ENCODE measurements at regions not wholly inside any gene's neighbourhood (a gene's known extent, or its start where the extent isn't known, plus 50 kb on each side); places are given as distances from the start of the nearest gene placed in this dataset.

GRCh38 chr2:128618642-128619041, 300.0 kb upstream of the HS6ST1 start:
- Histone ChIP-seq H3K4me3 (no peak overlapping the region), H3K27ac (no peak overlapping the region), H3K9me3 (no peaks in the 10 kb centered on the region), H3K36me3 (ENCODE audit: insufficient read depth in 1 of 2, low read depth in 1 of 2) (no peaks in the 10 kb centered on the region), H3K4me1 (no peaks in the 10 kb centered on the region), H3K27me3 (ENCODE audit: insufficient read depth in 3 of 3, low read length in 2 of 3) (no peaks in the 10 kb centered on the region)
- TF ChIP-seq, protein P1, sequence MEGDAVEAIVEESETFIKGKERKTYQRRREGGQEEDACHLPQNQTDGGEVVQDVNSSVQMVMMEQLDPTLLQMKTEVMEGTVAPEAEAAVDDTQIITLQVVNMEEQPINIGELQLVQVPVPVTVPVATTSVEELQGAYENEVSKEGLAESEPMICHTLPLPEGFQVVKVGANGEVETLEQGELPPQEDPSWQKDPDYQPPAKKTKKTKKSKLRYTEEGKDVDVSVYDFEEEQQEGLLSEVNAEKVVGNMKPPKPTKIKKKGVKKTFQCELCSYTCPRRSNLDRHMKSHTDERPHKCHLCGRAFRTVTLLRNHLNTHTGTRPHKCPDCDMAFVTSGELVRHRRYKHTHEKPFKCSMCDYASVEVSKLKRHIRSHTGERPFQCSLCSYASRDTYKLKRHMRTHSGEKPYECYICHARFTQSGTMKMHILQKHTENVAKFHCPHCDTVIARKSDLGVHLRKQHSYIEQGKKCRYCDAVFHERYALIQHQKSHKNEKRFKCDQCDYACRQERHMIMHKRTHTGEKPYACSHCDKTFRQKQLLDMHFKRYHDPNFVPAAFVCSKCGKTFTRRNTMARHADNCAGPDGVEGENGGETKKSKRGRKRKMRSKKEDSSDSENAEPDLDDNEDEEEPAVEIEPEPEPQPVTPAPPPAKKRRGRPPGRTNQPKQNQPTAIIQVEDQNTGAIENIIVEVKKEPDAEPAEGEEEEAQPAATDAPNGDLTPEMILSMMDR (IDR thresholded peaks at IDR 0.05), result no peak
- ATAC-seq (no peak), DNase-seq (peak in 1 of 2 donors; percentile 24)
- 89 to 95% (median 90%) methylated on average over 2 of the region's 2 CpGs for WGBS, 3 donors
- intact Hi-C loops (cut with DNase I), result no loop called here

GRCh38 chr2:128619471-128620325, 301.0 kb upstream of the HS6ST1 start:
- ATAC-seq (no peak), DNase-seq (peak in 1 of 2 donors; percentile 43)
- no peak overlapping the region for H3K27ac ChIP-seq
- no peaks in the 10 kb centered on the region for H3K9me3 ChIP-seq
- no peak overlapping the region for H3K4me3 ChIP-seq
- WGBS, 3 donors, result 94 to 95% (median 94%) methylated on average over 16 to 18 of the region's 18 CpGs
- no peaks in the 10 kb centered on the region for H3K36me3 ChIP-seq (ENCODE audit: insufficient read depth in 1 of 2, low read depth in 1 of 2)
- intact Hi-C loops (cut with DNase I), result no loop called here
- H3K4me1 ChIP-seq, result no peaks in the 10 kb centered on the region
- TF ChIP-seq, protein P1 (IDR thresholded peaks at IDR 0.05), result no peak
- H3K27me3 ChIP-seq (ENCODE audit: insufficient read depth in 3 of 3, low read length in 2 of 3), result no peaks in the 10 kb centered on the region

DNA sequence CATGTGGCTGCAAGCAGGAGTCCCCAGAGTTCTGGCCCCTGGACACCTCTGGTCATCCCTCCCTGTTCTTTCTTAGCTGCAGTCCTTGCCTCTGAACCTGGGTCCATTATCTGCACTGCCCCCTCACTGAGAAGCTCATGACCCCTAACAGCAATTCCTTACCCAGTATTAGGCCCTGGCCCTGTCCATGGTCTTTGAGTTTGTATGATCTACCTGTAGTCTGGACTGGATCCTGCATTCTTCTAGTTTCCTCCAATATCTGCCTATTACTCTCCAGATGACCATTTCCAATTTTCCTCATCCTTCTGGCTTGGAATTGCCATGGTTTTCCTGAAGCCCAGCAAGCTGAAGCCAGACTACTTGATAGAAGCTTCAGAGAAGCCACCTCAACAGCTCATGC, 302.4 kb upstream of the HS6ST1 start:
- TF ChIP-seq, protein P1 (IDR thresholded peaks at IDR 0.05), result no peak
- DNase-seq (no peak), ATAC-seq (no peak)
- no peaks in the 10 kb centered on the region for H3K36me3 ChIP-seq (ENCODE audit: insufficient read depth in 1 of 2, low read depth in 1 of 2)
- H3K27ac ChIP-seq, result no peak overlapping the region
- H3K4me3 ChIP-seq, result no peak overlapping the region
- H3K27me3 ChIP-seq (ENCODE audit: insufficient read depth in 3 of 3, low read length in 2 of 3), result peaks cover 0 to 4% (median 0%) of the 10 kb centered on the region in 3 donors
- intact Hi-C loops (cut with DNase I), result no loop called here
- no peaks in the 10 kb centered on the region for H3K4me1 ChIP-seq
- H3K9me3 ChIP-seq, result no peaks in the 10 kb centered on the region

DNA sequence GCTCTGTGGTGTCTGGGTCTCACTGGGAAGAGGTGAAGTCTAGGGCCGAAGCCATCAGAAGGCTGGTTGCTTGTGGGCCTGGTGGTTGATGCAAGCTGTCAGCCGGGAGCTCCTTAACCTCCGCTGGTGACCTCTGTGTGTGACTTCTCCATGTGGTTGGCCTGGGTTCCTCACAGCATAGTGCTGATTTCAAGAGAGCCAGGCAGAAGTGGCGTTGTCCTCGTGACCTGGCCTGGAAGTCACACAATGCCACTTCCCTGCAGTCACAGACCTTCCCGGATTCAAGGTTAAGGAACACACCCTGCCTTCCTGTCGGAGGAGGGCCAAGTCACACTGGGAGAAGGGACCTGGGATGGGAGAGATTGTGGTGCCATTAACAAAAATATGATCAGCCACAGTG, 303.7 kb upstream of the HS6ST1 start:
- Histone ChIP-seq H3K36me3 (ENCODE audit: insufficient read depth in 1 of 2, low read depth in 1 of 2) (no peaks in the 10 kb centered on the region), H3K9me3 (no peaks in the 10 kb centered on the region), H3K27me3 (ENCODE audit: insufficient read depth in 3 of 3, low read length in 2 of 3) (peaks cover 0 to 4% (median 0%) of the 10 kb centered on the region in 3 donors), H3K4me1 (no peaks in the 10 kb centered on the region), H3K4me3 (no peak overlapping the region), H3K27ac (no peak overlapping the region)
- intact Hi-C loops (cut with DNase I), result no loop called here
- no peak for ATAC-seq
- TF ChIP-seq, protein P1 (IDR thresholded peaks at IDR 0.05), result no peak
- 79 to 86% (median 86%) methylated on average over 7 of the region's 7 CpGs for WGBS, 3 donors
- DNase-seq, result peak in 1 of 2 donors; percentile 53

Data from psoas muscle (tissue), 7 donors.